ENCODE measurements at regions not wholly inside any gene's neighbourhood (a gene's known extent, or its start where the extent isn't known, plus 50 kb on each side); places are given as distances from the start of the nearest gene placed in this dataset.
"Not testable (repeated sequence)": the region's sequence is repeated elsewhere in the genome, so short reads cannot be mapped to it uniquely, and the experiment has no call there.

DNA sequence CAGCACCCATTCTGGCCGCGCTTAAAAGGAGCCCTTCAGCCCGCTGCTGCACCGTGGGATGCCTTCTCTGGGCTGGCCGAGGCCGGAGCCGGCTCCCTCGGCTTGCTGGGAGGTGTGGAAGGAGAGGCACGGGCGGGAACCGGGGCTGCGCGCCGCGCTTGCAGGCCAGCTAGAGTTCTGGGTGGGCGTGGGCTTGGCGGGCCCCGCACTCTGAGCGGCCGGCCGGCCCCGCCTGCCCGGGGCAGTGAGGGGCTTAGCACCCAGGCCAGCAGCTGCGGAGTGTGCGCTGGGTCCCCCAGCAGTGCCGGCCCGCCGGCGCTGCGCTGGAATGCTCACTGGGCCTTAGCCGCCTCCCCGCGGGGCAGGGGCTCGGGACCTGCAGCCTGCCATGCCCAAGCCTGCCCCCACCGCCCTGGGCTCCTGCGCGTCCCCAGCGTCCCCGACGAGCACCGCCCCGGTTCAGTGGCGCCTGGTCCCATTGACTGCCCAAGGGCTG lies 111.3 kb downstream of the PCDH18 start:
- Histone ChIP-seq H3K9me2 (replicated peaks; ENCODE audit: insufficient read depth, low read length) (no peaks in the 10 kb centered on the region), H3K9ac (ENCODE audit: low read length) (no peak overlapping the region), H3K4me2 (ENCODE audit: low read depth, low read length, poor library complexity, severe bottlenecking) (no peak overlapping the region), H3K27ac (ENCODE audit: low read length) (no peak overlapping the region), H4K20me1 (ENCODE audit: insufficient read depth, low read depth, low read length) (no peaks in the 10 kb centered on the region), H3K36me3 (ENCODE audit: insufficient read depth, low read length) (no peaks in the 10 kb centered on the region), H2AFZ (ENCODE audit: low read length) (no peak overlapping the region), H3K27me3 (ENCODE audit: low read length) (no peaks in the 10 kb centered on the region), H3K9me3 (ENCODE audit: low read length) (peaks cover 1% of the 10 kb centered on the region; the same call in 1 of the 2 replicates), H3K79me2 (ENCODE audit: low read length) (no peaks in the 10 kb centered on the region), H3K4me1 (ENCODE audit: low read length) (no peaks in the 10 kb centered on the region), H3K4me3 (ENCODE audit: low read length) (no peak overlapping the region)
- DNase-seq = no peak

DNA sequence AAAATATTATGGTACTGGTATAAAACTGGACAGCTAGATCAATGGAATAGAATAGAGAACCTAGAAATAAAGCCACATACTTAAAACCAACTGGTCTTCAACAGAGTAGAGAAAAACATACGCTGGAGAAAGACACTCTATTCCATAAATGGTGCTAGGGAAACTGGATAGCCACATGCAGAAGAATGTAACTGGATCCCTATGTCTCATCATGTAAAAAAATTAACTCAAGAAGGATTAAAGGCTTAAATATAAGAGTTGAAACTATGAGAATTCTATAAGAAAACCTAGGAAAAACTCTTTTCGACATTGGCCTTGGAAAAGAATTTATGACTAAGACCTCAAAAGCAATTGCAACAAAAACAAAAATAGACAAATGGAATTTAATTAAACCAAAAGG lies 114.6 kb downstream of the PCDH18 start:
- Histone ChIP-seq H3K9ac (ENCODE audit: low read length) (no peak overlapping the region), H4K20me1 (ENCODE audit: insufficient read depth, low read depth, low read length) (no peaks in the 10 kb centered on the region), H3K36me3 (ENCODE audit: insufficient read depth, low read length) (no peaks in the 10 kb centered on the region), H3K27ac (ENCODE audit: low read length) (no peak overlapping the region), H3K9me3 (ENCODE audit: low read length) (peaks cover 14% of the 10 kb centered on the region), H3K4me3 (ENCODE audit: low read length) (no peak overlapping the region), H3K9me2 (replicated peaks; ENCODE audit: insufficient read depth, low read length) (no peaks in the 10 kb centered on the region), H3K4me1 (ENCODE audit: low read length) (no peaks in the 10 kb centered on the region), H3K27me3 (ENCODE audit: low read length) (no peaks in the 10 kb centered on the region), H3K79me2 (ENCODE audit: low read length) (no peaks in the 10 kb centered on the region), H2AFZ (ENCODE audit: low read length) (no peak overlapping the region), H3K4me2 (ENCODE audit: low read depth, low read length, poor library complexity, severe bottlenecking) (no peak overlapping the region)
- no peak for DNase-seq

DNA sequence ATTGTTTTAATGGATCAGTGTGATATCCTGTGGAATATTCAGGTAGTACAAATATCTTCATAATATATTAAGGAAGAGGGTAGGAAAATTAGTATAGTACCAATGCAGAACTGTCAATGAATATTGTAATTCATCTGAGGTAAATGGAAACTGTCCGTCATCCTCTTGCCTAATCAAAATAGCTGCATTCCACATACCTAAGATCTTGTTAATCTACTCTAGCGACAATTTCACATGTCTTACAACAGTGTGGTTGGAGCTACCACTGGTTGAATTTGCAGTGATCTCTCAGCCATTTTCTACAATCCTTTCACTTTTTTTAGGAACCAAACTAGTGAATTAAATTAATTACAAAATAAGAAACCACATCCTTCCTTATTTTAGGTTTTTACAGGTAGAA lies 117.5 kb downstream of the PCDH18 start:
- H3K4me3 ChIP-seq (ENCODE audit: low read length) = no peak overlapping the region
- no peaks in the 10 kb centered on the region for H3K79me2 ChIP-seq (ENCODE audit: low read length)
- no peaks in the 10 kb centered on the region for H4K20me1 ChIP-seq (ENCODE audit: insufficient read depth, low read depth, low read length)
- no peaks in the 10 kb centered on the region for H3K36me3 ChIP-seq (ENCODE audit: insufficient read depth, low read length)
- H3K9ac ChIP-seq (ENCODE audit: low read length) = no peak overlapping the region
- H3K27me3 ChIP-seq (ENCODE audit: low read length) = no peaks in the 10 kb centered on the region
- DNase-seq = no peak
- H3K27ac ChIP-seq (ENCODE audit: low read length) = no peak overlapping the region
- H3K9me2 ChIP-seq (replicated peaks; ENCODE audit: insufficient read depth, low read length) = no peaks in the 10 kb centered on the region
- H3K4me2 ChIP-seq (ENCODE audit: low read depth, low read length, poor library complexity, severe bottlenecking) = no peak overlapping the region
- H3K4me1 ChIP-seq (ENCODE audit: low read length) = no peaks in the 10 kb centered on the region
- H3K9me3 ChIP-seq (ENCODE audit: low read length) = peaks cover 14% of the 10 kb centered on the region; the same call in 1 of the 2 replicates
- H2AFZ ChIP-seq (ENCODE audit: low read length) = no peak overlapping the region

DNA sequence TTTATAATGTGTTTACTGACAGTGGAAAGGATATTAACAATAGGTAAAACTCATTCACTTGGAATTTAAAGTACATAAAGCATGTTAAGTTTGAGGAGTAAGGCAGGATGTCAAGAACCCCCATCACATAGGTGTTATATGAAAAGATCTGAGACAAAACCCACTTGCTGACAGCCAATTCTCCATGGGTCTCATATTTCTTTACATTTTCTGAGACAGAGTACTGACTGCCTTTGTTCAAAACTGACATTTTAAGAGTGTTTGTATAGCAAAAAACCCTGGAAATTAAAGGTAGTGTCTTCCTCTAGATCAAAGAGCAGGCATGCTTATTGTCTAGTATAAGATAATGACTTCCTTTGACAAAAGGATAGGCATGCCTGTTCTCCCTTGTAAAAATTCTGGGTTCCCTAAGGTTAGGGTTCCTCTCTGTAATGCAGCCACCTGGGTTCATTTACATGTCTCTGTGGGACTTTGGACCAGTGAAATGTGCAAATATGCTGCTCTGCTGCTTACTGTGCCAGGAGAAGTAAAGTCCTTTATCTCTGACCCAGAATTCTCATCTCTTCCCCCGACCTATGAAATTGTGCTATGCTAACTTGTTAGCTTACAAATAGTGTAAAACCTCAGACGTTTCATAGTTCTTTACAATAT lies 123.6 kb downstream of the PCDH18 start:
- H3K4me3 ChIP-seq (ENCODE audit: low read length) = no peak overlapping the region
- H4K20me1 ChIP-seq (ENCODE audit: insufficient read depth, low read depth, low read length) = no peaks in the 10 kb centered on the region
- no peak overlapping the region for H3K4me2 ChIP-seq (ENCODE audit: low read depth, low read length, poor library complexity, severe bottlenecking)
- no peaks in the 10 kb centered on the region for H3K27me3 ChIP-seq (ENCODE audit: low read length)
- no peak overlapping the region for H2AFZ ChIP-seq (ENCODE audit: low read length)
- H3K9me3 ChIP-seq (ENCODE audit: low read length) = peaks cover 8% of the 10 kb centered on the region; the same call in 1 of the 2 replicates
- H3K4me1 ChIP-seq (ENCODE audit: low read length) = no peaks in the 10 kb centered on the region
- H3K9ac ChIP-seq (ENCODE audit: low read length) = no peak overlapping the region
- no peaks in the 10 kb centered on the region for H3K36me3 ChIP-seq (ENCODE audit: insufficient read depth, low read length)
- H3K27ac ChIP-seq (ENCODE audit: low read length) = no peak overlapping the region
- no peaks in the 10 kb centered on the region for H3K9me2 ChIP-seq (replicated peaks; ENCODE audit: insufficient read depth, low read length)
- no peaks in the 10 kb centered on the region for H3K79me2 ChIP-seq (ENCODE audit: low read length)
- DNase-seq = no peak

DNA sequence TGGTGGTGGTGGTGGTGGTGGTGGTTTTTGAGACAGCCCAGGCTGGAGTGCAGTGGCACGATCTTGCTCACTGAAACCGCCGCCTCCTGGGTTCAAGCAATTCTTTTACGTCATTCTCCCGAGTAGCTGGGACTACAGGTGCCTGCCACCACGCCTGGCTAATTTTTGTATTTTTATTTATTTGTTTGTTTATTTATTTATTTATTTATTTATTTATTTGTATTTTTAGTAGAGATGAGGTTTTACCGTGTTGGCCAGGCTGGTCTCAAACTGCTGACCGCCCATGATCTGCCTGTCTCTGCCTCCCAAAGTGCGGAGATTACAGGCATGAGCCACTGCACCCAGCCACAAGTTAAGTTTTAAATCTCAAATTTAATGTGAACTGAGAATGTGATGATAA lies 126.5 kb downstream of the PCDH18 start:
- not testable (repeated sequence) for H3K4me2 ChIP-seq (ENCODE audit: low read depth, low read length, poor library complexity, severe bottlenecking); H3K4me3 ChIP-seq (ENCODE audit: low read length); H3K4me1 ChIP-seq (ENCODE audit: low read length); H3K36me3 ChIP-seq (ENCODE audit: insufficient read depth, low read length); H3K79me2 ChIP-seq (ENCODE audit: low read length); H4K20me1 ChIP-seq (ENCODE audit: insufficient read depth, low read depth, low read length); H3K27me3 ChIP-seq (ENCODE audit: low read length); H3K9ac ChIP-seq (ENCODE audit: low read length); H3K9me2 ChIP-seq (replicated peaks; ENCODE audit: insufficient read depth, low read length); DNase-seq; H2AFZ ChIP-seq (ENCODE audit: low read length); H3K27ac ChIP-seq (ENCODE audit: low read length)
- H3K9me3 ChIP-seq (ENCODE audit: low read length) = peaks cover 13% of the 10 kb centered on the region; the same call in 1 of the 2 replicates

DNA sequence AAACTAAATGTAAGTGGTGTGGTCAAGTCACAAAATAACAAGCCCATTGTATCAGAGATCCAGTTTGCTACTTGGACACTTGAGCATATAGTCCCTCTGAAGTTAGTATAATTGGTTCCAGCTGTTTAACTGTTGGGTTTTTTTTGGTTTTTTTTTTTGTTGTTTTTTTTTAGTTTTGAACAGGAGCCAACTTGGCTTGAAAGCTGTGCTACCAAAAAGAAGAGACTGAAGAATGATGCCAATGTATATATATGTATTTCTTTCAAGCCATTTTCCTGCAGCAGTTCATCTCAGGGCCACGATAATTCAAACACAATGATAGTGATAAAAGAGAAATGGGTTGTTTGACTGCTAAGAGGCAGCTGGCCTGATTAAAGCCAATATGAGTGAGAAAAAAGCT lies 138.3 kb downstream of the PCDH18 start:
- no peak for DNase-seq
- no peaks in the 10 kb centered on the region for H3K4me1 ChIP-seq (ENCODE audit: low read length)
- peaks cover 3% of the 10 kb centered on the region; the same call in 1 of the 2 replicates for H3K9me3 ChIP-seq (ENCODE audit: low read length)
- no peak overlapping the region for H3K4me3 ChIP-seq (ENCODE audit: low read length)
- no peaks in the 10 kb centered on the region for H4K20me1 ChIP-seq (ENCODE audit: insufficient read depth, low read depth, low read length)
- no peak overlapping the region for H2AFZ ChIP-seq (ENCODE audit: low read length)
- no peak overlapping the region for H3K9ac ChIP-seq (ENCODE audit: low read length)
- no peak overlapping the region for H3K4me2 ChIP-seq (ENCODE audit: low read depth, low read length, poor library complexity, severe bottlenecking)
- H3K27ac ChIP-seq (ENCODE audit: low read length) = no peak overlapping the region
- H3K9me2 ChIP-seq (replicated peaks; ENCODE audit: insufficient read depth, low read length) = no peaks in the 10 kb centered on the region
- H3K27me3 ChIP-seq (ENCODE audit: low read length) = no peaks in the 10 kb centered on the region
- no peaks in the 10 kb centered on the region for H3K79me2 ChIP-seq (ENCODE audit: low read length)
- H3K36me3 ChIP-seq (ENCODE audit: insufficient read depth, low read length) = no peaks in the 10 kb centered on the region

DNA sequence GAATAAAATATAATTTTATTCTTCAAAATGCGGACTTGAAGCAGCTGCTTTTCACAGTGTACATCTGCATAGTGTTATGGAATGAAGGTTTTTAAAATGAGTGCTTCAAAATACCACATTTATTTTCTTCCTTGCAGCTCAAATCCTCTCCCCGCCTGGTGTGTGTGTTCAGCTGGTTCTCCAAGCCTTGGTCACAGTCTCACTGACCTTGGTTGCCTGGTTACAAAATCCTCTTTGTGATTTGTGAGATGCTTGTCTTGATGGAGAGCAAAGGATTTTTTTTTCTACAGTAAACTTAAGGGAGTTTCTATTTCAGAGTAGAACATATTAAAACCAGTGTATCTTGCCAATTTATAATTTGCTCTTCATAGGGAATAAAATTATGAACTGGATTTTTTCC lies 139.2 kb downstream of the PCDH18 start:
- Histone ChIP-seq H3K9me3 (ENCODE audit: low read length) (peaks cover 3% of the 10 kb centered on the region; the same call in 1 of the 2 replicates), H3K4me2 (ENCODE audit: low read depth, low read length, poor library complexity, severe bottlenecking) (no peak overlapping the region), H3K27ac (ENCODE audit: low read length) (no peak overlapping the region), H3K4me3 (ENCODE audit: low read length) (no peak overlapping the region), H3K9ac (ENCODE audit: low read length) (no peak overlapping the region), H3K9me2 (replicated peaks; ENCODE audit: insufficient read depth, low read length) (no peaks in the 10 kb centered on the region), H3K36me3 (ENCODE audit: insufficient read depth, low read length) (no peaks in the 10 kb centered on the region), H3K4me1 (ENCODE audit: low read length) (no peaks in the 10 kb centered on the region), H4K20me1 (ENCODE audit: insufficient read depth, low read depth, low read length) (no peaks in the 10 kb centered on the region), H3K79me2 (ENCODE audit: low read length) (no peaks in the 10 kb centered on the region), H3K27me3 (ENCODE audit: low read length) (no peaks in the 10 kb centered on the region), H2AFZ (ENCODE audit: low read length) (no peak overlapping the region)
- DNase-seq = no peak

DNA sequence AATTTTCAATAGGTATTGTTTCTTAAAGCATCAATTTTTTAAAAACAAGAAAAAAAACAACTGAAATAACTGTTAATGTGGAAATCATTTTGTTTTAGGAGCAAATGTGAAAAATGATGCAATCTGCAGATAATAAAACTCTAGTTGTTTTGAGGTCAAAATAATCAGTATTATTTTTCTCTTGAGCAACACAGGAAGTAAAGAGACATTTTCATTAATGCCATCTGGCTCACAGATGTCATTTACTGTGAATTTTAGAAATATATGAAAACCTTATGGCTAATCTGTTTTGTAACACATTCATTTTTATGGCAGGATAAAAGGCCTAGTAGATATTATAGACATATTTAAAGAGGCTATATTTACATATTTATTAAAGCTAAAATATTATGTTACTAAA lies 141.6 kb downstream of the PCDH18 start:
- Histone ChIP-seq H3K79me2 (ENCODE audit: low read length) (no peaks in the 10 kb centered on the region), H3K9ac (ENCODE audit: low read length) (no peak overlapping the region), H4K20me1 (ENCODE audit: insufficient read depth, low read depth, low read length) (no peaks in the 10 kb centered on the region), H3K9me2 (replicated peaks; ENCODE audit: insufficient read depth, low read length) (0 out of 2 replicates have a peak, but pooled peaks cover 2% of the 10 kb centered on the region), H3K4me3 (ENCODE audit: low read length) (no peak overlapping the region), H3K4me2 (ENCODE audit: low read depth, low read length, poor library complexity, severe bottlenecking) (no peak overlapping the region), H3K9me3 (ENCODE audit: low read length) (peaks cover 10% of the 10 kb centered on the region; the same call in 1 of the 2 replicates), H2AFZ (ENCODE audit: low read length) (no peak overlapping the region), H3K36me3 (ENCODE audit: insufficient read depth, low read length) (no peaks in the 10 kb centered on the region), H3K4me1 (ENCODE audit: low read length) (no peaks in the 10 kb centered on the region), H3K27me3 (ENCODE audit: low read length) (no peaks in the 10 kb centered on the region), H3K27ac (ENCODE audit: low read length) (no peak overlapping the region)
- DNase-seq = no peak
